GM18517 (cell line): ENCODE measurements at regions not wholly inside any gene's neighbourhood (a gene's known extent, or its start where the extent isn't known, plus 50 kb on each side); places are given as distances from the start of the nearest gene placed in this dataset.
"Not testable (repeated sequence)": the region's sequence is repeated elsewhere in the genome, so short reads cannot be mapped to it uniquely, and the experiment has no call there.

Experiments
- ATAC-seq: cut with Tn5 transposase; IDR thresholded peaks from one replicate; pipeline ENCODE4 v1.9.1; 2021; ENCODE audit warnings: mild to moderate bottlenecking, moderate library complexity; ENCODE audit not compliant: unreplicated experiment

DNA sequence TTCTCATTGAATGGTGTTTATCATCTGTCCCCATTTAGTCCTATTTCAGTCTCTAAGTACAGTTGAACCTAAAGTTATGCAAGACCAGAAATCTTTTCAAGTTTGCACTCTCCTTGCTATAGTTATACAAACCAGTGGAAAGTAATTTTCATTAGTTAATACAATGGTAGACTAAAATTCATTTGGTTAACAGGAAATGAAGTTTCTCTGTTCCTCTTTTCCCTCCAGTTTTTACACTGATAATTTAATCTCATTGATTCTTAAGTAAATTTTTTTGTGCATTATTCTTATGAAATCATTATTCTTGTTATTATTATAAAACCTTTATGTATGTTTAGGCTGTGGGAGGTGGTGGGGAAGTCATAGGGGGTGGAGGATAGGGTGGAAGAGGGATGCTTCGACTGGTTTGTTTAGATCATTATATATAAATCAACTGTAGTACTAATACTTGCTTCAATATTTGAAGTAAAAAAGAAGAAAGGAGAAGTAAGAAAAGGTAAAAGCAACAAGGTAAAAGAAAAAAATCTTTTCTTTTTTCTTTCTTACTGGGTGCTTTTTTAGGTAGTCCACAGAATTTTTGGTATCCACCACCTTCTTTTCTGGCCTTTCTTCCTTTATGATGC lies 104.1 kb downstream of the GPR85 start:
- peak; percentile 83 for ATAC-seq

DNA sequence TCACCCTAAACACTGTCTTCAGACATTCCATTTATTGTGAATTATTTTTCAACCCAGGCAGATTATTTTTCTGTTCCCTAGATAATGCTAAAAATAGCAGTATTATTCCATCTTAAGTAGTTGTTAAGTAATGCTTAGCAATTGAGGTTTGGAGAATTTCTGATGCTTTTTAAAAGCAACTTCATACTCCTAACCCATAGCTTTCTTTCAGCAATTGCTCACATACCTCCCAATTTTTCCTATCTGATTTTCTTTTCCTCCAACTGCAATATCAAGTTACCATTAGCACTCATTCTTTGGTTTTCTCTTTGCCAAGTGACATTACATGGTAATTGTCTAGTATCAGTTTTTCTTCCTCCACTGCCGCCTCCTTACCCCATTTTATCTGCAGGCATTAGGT lies 104.7 kb downstream of the GPR85 start:
- ATAC-seq: peak; percentile 41

DNA sequence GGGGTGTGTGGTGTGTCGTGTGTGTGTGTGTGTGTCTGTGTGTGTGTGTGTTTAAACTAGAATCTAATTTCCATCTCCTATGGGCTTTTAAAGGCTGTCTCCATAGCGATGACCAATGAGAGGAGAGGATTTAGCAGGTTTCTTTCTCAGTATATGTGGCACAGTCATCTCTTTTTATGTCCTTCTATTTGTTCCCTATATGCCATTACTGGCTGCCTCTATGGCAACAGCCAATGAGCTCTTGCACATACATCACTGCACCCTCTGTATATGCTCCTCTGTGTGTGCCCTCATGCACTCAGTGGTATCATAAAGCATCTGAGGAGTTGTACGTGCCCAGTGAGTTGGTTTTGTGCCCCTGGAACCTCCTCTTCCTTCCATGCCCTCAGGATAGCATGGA lies 107.6 kb downstream of the GPR85 start:
- ATAC-seq: not testable (repeated sequence)

DNA sequence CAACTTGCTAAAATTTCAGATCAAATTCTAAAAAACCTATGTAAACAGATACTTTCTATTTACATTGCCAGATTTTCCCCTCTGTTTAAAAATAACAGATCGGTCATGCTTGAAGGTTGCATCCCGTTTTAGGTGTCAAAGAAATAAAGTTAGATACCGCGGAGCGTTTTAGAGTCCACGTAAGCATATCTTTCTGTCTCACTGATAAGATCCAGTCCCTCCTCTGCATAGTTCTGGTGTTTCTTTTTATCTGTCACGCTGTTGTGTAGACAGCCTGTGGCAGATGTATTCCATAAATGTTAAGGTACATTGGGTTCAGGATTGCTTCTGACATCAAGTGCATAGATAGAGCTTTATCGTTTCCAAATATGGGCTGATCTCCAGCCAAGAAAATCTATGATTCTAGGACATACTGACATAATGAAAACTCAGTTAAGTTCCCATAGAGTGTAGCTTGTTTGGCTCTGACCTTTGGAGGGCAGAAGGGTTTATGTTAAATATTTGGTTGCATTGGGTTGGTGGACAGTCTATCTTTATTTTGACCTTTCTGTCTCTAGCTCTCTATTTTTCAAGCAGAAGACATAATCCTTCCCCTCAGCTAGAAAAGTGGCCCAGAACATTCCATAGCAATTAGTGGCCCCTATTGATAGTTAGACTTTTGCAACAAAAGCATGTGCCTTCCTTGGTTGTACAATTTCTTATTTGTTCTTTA lies 109.2 kb downstream of the GPR85 start:
- not testable (repeated sequence) for ATAC-seq

DNA sequence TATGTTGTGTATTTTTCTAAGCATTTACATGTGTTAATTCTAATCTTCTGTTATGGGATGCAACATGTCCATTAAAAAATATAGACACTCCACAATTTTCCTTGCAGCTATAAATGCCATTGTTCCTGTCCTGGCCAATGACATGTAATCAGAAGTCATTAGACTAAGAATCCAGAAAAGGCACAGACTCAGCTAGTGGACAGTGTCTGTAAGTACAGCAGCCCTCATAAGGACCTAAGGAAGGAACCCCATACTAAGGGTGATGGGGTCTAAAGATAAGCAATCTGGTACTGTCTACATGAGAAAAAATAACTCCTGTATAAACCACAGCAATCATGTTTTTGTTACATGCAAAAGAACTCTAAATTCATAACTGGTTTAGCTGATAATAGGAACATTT lies 115.9 kb downstream of the GPR85 start:
- ATAC-seq: peak; percentile 80

DNA sequence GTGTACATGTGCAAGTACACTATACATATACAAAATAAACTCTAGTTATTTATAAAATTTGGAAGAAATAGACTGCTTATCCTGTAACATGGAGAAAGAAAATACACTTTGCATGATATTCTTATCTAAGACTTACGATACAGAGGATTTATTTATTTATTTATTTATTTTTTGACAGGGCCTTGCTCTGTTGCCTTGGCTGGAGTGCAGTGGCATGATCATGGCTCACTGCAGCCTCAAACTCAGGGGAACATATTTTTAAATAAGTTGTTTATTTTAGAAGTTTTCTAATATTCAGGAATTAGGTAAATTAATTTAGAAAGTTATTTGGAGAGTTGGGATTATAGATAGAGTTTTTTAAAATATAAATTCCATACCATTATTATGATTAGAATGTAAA lies 116.7 kb downstream of the GPR85 start:
- ATAC-seq: no peak

DNA sequence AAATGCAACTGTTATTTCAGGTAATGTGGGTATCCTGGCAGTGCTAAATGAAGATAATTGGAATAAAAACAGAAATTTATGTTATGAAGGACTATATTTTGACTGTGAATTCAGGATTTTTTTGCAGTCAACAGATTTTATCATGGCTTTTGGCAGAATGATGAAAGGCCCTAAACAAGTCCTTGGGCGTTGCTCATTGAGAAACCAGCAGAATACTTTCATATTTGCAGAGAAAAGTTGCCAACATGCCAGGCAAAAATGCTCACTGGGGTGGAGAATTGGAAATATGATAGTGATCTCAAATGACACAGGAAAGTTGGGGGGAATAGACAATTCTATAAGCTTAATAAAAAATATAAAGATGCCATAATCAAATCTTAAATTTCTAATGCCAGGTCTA lies 121.1 kb downstream of the GPR85 start:
- ATAC-seq: no peak

DNA sequence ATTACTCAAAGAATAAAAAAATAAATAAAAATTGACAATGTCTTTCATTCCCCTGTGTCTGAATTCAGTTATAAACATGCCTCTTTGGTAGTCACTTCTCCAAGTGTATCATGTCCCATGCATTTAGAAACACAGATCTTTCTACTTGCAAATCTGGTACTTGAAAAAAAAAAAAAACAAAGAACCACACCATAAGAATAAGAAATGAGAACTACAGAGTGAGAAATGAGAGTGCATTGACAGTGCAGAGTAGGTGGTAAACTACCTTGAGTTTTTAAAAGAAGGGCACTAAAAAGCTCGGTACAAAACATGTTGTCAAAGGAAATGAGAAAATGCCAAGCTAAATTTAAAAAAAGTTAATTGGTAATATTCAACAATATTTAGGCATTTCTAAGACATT lies 123.0 kb downstream of the GPR85 start:
- ATAC-seq: no peak

DNA sequence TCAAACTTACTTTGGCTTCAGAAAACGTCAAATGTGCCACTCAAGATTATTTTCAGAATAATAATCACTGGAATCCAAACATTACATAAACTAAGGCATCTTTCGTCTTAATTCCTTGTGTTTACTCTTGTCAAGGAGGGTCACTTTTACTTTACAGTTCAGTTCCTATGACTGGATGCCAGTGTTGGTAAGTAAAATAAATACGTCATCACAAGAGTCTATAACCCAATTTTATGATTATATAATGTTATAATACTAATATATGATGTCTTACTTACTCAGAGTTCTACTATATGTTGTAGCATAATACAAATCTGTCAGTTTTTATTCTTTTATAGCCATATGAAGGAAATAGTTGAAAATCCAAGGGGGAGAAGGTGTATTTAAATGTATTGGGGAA lies 123.8 kb downstream of the GPR85 start:
- no peak for ATAC-seq

DNA sequence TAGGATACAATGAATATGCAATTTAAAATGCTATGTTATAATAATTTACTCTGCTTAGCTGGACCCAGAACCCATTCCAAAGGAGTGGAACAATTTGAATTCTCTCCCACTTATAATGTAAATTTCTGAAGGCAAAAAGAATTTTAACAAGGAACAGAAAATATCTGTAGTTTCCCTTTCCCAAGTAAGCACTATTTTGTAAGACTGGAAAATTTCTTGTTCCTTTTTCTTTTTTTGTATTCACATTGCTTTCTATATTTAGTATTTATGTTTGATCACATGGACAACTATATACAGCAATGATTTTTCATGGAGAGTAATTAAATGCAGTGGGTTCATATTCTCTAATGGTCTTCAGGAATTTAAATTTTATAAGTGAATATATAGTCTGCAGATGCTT lies 127.4 kb downstream of the GPR85 start:
- no peak for ATAC-seq

DNA sequence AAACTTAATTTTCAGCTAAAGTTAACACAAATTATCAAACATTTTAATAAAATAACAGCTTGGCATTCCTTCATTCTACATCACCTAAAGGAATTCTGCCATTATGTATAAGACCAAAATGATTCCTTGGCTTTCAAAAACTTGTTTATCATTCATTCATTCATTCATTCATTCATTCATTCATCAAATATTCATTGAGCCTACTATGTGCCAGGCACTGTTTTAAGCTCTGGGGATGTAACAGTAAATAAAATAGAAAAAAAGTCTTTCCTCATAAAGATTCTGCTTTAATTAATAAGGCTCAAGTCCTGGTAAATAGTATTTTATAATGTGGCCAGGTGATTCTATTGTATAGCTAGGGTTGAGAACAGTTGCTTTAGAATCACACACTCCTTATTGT lies 127.9 kb downstream of the GPR85 start:
- ATAC-seq: no peak

DNA sequence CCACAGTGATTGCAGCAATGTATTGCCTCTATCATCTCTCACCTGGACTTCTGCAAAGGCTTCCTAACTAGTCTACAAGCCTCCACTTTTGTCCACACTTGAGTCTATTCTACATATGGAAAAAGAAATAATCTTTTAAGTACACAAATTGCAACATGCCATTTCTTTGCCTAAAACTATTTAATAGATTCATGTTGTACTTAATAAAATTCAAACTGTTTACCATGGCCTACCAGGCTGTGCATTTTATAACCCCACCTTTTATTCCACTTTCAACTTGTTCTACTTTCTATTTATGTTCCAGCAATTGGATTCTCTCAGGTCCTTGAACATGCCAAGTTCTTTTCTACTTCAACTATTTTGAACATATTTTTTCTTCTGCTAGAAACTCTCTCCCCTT lies 128.7 kb downstream of the GPR85 start:
- no peak for ATAC-seq

DNA sequence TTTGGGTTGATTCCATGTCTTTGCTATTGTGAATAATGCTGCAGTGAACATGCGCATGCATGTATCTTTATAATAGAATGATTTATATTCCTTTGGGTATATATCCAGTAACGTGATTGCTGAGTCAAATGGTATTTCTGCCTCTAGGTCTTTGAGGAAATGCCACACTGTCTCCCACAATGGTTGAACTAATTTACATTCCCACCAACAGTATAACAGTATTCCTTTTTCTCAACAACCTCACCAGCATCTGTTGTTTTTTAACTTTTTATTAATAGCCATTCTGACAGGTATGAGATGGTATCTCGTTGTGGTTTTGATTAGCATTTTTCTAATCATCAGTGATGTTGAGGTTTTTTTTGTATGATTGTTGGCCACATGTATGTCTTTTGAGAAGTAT lies 133.6 kb downstream of the GPR85 start:
- ATAC-seq: not testable (repeated sequence)

DNA sequence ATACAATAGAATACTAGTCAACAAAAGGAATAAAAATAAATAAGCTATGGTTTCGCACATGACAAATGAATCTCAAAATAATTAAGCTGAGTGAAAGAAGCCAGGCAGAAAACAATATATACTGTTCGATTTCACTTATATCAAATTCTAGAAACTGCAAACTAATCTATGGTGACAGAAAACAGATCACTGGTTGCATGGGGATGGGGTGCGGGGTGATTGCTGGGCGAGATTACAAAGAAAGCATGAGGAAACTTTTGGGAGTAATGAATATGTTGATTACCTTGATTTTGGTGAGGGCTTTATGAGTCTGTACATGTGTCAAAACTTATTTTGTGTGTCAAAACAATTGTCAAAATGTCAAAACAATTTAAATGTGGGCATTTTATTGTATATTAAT lies 135.6 kb downstream of the GPR85 start:
- ATAC-seq: no peak

DNA sequence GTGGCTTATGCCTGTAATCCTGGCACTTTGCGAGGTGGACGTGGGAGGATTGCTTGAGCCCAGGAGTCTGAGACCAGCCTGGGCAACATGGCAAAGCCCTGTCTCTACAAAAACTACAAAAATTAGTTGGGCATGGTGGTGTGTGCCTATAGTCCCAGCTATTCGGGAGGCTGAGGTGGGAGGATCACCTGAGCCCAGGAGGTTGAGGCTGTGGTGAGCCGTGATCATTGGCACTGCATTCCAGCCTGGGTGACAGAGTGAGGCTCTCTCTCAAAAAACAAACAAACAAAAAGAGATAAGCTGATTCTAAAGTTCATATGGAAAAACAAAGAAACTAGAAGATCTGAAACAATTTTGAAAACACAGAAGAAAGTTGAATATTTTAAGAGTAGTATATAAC lies 136.9 kb downstream of the GPR85 start:
- ATAC-seq: not testable (repeated sequence)

DNA sequence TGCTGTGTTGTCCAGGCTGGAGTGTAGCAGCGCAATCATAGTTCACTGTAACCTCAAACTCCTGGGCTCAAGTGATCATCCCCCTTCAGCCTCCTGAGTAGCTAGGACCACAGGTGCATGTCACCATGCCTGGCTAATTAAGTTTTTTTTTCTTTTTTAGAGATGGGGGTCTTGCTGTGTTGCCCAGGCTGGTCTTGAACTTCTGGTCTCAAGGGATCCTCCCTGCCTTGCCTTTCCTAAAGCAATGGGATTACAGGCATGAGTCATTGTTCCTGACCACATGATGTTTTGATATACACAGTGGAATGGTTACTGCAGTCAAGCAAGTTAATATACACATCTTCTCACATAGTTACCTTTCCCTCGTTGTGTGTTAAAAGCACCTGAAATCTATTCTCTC lies 140.3 kb downstream of the GPR85 start:
- ATAC-seq: no peak

DNA sequence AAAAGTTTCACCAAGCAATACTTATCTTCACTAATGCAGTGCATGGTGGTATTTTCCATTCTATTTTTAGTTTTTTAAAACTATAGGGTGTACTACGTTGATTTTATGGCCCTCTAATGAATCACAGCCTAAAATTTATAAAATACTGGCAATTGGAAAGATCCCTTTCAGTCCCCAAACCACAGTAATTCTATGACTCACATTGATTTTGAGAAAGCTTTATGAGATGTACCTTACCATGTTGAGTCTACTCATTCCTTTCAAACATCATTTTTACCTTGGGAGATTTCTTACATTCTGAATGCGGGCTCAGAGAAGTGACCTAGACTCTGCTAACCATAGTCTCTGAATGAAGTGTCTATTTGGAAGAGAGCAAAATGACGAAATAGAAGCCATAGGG lies 141.6 kb downstream of the GPR85 start:
- ATAC-seq: no peak

DNA sequence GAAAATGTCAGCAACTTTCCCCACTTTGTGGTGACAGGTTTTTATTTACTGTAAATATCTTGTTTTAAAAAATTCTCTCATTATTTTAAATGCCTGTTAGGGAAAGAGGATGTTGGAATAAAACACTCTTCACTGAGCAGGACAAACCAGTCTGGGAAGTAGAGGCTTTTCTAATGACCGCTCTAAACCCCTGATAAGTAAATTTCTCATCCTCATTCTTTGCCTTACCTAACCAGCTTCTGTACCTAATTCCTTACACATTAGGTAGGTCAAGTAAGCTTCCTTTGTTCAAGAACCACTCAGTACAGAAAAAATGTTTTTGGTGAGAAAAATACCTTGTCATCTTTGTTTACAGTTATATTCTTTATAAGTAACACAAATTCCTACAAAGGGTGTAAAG lies 143.6 kb downstream of the GPR85 start:
- no peak for ATAC-seq

DNA sequence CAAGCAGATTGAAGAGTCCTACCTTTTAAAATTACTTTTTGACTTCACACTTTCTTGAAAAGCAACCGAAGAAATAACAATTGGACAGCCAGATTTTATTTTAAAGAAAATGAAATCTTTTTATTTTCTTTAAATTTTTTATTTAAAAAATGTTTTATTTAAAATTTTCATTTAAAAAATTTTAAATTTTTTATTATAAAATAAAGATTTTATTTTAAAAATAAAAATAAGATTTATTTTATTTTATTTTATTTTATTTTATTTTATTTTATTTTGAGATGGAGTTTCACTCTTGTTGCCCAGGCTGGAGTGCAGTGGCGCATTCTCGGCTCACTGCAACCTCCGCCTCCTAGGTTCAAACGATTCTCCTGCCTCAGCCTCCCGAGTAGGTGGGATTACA lies 144.5 kb downstream of the GPR85 start:
- ATAC-seq: not testable (repeated sequence)

DNA sequence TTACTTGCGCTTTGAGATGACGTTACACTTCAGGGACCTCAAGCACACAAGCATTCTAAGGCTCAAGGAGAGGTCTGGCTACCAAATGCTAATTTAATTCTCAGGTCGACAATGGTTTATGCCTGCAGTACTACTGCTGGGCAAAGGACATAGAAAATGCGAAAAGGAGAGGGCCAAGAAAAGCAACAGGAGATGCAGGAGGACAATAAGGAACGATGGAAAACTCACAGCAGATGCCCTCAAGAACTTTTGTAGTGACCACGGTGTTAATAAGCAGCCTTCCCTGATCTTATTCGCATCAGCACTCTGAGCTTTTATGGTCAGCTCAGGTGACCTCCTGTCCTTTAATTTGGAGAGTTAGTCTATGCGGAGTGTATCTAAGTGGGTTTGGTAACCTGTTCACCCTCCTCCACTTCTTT lies 146.3 kb downstream of the GPR85 start:
- ATAC-seq: peak; percentile 55

DNA sequence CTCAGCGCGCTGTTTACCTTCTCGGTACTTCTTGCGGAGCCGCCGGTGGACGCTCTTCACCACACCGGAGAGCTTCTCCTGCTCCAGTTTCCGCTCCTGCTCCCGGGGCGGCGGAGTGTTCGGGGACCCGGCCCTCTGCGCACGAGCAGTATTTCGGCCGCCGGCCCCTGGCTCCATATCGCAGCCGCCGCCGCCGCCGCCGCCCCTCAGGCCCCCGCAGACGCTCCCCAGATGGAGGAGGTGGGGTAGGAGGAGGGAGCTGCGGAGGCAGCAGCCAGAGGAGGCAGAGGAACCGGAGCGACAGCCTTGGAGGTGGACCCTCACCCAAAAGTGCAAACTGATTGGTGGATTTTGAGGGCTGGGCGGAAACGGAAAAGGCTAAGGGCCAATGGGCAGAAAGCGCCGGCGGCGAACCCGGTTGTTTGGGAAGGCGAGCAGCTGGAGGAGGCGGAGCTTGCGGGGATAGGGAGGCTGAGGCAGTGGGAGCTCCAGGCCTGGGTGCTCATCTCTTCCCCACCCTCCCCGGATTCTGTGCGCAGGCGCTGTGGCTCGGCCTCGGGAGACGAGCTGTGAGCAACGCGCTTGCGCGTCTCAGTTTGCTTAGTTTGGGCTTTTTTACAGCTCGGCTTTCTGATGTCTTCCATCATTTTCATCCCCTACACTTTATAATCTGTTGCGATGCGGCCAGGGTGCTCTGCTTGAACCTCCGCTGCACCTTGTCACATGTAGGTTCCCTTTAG lies 146.9 kb downstream of the GPR85 start:
- peak; percentile 99 for ATAC-seq
